RWPE2 (cell line): ENCODE measurements at regions not wholly inside any gene's neighbourhood (a gene's known extent, or its start where the extent isn't known, plus 50 kb on each side); places are given as distances from the start of the nearest gene placed in this dataset.

Experiments used
- ATAC-seq: fragments of 200-7000 bp; cut with Tn5 transposase; 3 replicates; pipeline ENCODE4 v1.9.1; 2021; ENCODE audit warnings: low read depth
- DNase-seq: peaks from one replicate; pipeline ENCODE4 v3.0.0-alpha.2; 2020; ENCODE audit warnings: low spot score
- H3K27ac ChIP-seq: fragments of 450-650 bp; 2 replicates; pipeline ENCODE4 v1.5.1; 2017; ENCODE audit warnings: mild to moderate bottlenecking; ENCODE audit not compliant: poor library complexity, severe bottlenecking
- H3K27me3 ChIP-seq: fragments of 250-450 bp; sonication (Bioruptor Pico); 2 replicates; pipeline ENCODE4 v1.5.1; 2021; ENCODE audit warnings: mild to moderate bottlenecking, moderate library complexity; ENCODE audit not compliant: insufficient read depth, poor library complexity, severe bottlenecking
- H3K36me3 ChIP-seq: fragments of 250-450 bp; sonication (Bioruptor Pico); 2 replicates; pipeline ENCODE4 v1.5.1; 2020; ENCODE audit warnings: low read depth, mild to moderate bottlenecking, moderate library complexity
- H3K4me1 ChIP-seq: fragments of 250-450 bp; sonication (Bioruptor Pico); 2 replicates; pipeline ENCODE4 v1.5.1; 2021; ENCODE audit warnings: mild to moderate bottlenecking, moderate library complexity; ENCODE audit not compliant: insufficient read depth, poor library complexity, severe bottlenecking
- H3K4me3 ChIP-seq: fragments of 250-450 bp; sonication (Bioruptor Pico); 2 replicates; pipeline ENCODE4 v1.5.1; 2021; ENCODE audit warnings: mild to moderate bottlenecking, moderate library complexity; ENCODE audit not compliant: severe bottlenecking
- H3K9me3 ChIP-seq: fragments of 250-450 bp; sonication (Bioruptor Pico); 2 replicates; pipeline ENCODE4 v1.5.1; 2021; ENCODE audit warnings: mild to moderate bottlenecking, moderate library complexity; ENCODE audit not compliant: severe bottlenecking
- TF ChIP-seq, protein P1 (sequence below): fragments of 450-650 bp; IDR thresholded peaks from one replicate; pipeline ENCODE4 v1.5.1; 2017; ENCODE audit warnings: mild to moderate bottlenecking, moderate library complexity; ENCODE audit not compliant: poor library complexity, severe bottlenecking

DNA sequence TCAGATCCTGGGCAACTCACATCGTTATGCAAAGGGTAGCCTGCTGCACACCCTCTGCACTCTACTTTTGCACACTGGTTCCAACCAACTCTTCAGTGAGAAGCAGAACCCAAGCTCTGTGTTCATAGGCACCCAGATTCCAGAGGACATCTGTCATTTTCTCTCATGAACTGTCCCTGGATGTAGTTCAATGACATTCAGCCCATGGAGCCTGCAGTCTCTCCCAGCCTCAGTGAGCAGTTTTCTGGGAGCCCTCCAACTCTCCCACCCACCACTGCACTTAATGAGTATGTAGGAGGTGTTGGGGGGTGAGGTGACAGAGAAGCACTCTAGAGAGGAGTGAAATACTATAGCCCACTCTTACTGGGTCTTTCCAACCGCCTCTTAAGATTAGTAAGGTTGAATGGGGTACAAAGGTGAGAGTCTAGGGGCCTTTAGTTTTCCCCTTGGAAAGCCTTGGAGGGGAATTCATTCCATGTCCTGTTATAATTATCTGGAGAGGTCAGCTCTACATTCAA lies 58.1 kb upstream of the APOBEC4 start:
- no peaks in the 10 kb centered on the region for H3K27me3 ChIP-seq

DNA sequence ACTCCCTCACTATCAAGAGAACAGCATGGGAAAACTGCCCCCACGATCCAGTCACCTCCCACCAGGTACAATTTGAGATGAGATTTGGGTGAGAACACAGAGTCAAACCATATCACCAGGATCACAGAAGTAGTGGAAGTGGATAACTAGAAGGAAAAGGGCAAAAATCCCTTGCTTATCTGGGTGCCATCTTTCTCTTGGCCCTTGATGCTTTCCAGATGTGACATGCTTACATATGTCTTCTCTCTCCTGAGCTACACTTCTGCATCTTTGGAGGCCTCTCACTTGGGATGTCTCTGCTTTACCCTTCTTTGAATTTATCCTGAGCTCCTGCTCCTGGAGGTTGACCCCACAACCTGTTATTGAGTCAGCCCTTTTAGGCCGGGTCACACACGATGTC lies 57.6 kb upstream of the APOBEC4 start:
- Histone ChIP-seq H3K27ac (no peak overlapping the region), H3K4me1 (no peaks in the 10 kb centered on the region), H3K36me3 (no peaks in the 10 kb centered on the region), H3K27me3 (no peaks in the 10 kb centered on the region), H3K4me3 (no peak overlapping the region), H3K9me3 (no peaks in the 10 kb centered on the region)
- ATAC-seq (no peak), DNase-seq (no peak)
- TF ChIP-seq, protein P1, sequence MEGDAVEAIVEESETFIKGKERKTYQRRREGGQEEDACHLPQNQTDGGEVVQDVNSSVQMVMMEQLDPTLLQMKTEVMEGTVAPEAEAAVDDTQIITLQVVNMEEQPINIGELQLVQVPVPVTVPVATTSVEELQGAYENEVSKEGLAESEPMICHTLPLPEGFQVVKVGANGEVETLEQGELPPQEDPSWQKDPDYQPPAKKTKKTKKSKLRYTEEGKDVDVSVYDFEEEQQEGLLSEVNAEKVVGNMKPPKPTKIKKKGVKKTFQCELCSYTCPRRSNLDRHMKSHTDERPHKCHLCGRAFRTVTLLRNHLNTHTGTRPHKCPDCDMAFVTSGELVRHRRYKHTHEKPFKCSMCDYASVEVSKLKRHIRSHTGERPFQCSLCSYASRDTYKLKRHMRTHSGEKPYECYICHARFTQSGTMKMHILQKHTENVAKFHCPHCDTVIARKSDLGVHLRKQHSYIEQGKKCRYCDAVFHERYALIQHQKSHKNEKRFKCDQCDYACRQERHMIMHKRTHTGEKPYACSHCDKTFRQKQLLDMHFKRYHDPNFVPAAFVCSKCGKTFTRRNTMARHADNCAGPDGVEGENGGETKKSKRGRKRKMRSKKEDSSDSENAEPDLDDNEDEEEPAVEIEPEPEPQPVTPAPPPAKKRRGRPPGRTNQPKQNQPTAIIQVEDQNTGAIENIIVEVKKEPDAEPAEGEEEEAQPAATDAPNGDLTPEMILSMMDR = no peak

More for the DNA sequence above, 58.1 kb upstream of the APOBEC4 start:
- TF ChIP-seq, protein P1 = no peak
- no peaks in the 10 kb centered on the region for H3K9me3 ChIP-seq
- H3K4me1 ChIP-seq = no peaks in the 10 kb centered on the region
- no peak overlapping the region for H3K27ac ChIP-seq
- DNase-seq (no peak), ATAC-seq (no peak)
- no peaks in the 10 kb centered on the region for H3K36me3 ChIP-seq
- no peak overlapping the region for H3K4me3 ChIP-seq

DNA sequence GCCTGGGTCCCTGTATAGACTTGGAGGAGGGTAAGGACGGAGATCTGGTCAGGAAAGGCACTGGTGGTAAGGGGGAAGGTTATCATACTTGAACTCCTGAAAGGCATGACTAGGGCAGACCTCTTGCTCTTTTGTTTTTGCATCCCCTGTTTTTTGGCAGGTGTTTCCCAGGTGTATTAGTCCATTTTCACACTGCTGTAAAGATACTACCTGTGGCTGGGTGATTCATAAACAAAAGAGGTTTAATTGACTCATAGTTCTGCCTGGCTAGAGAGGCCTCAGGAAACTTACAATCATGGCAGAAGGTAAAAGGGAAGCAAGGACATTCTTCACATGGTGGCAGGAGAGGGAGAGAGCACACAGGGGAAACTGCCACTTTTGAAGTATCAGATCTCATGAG lies 57.2 kb upstream of the APOBEC4 start:
- Histone ChIP-seq H3K36me3 (no peaks in the 10 kb centered on the region), H3K4me1 (no peaks in the 10 kb centered on the region), H3K4me3 (no peak overlapping the region), H3K9me3 (no peaks in the 10 kb centered on the region), H3K27me3 (no peaks in the 10 kb centered on the region), H3K27ac (no peak overlapping the region)
- ATAC-seq = no peak
- no peak for DNase-seq
- TF ChIP-seq, protein P1 = no peak

DNA sequence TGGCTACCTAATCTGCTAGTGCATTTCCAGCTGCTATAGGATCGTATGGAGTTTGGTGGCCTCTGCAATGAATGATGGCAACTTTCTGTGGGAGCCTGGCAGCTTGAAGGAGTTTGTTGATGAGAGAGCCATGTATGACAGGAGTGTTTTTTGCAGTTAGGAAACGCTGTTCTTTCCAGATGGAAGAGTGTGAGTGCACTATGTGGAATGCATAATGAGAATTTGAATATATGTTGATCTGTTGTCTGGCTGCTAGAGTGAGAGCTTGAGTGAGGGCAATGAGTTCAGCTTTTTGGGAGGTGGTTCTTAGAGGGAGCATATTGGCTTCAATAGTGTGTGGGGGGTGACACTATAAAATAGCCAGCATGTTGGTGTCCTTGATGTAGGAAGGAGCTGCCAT lies 51.0 kb upstream of the APOBEC4 start:
- Histone ChIP-seq H3K9me3 (no peaks in the 10 kb centered on the region), H3K27me3 (no peaks in the 10 kb centered on the region), H3K36me3 (no peaks in the 10 kb centered on the region), H3K4me3 (no peak overlapping the region), H3K4me1 (no peaks in the 10 kb centered on the region), H3K27ac (no peak overlapping the region)
- TF ChIP-seq, protein P1 = no peak
- DNase-seq = no peak
- no peak for ATAC-seq
